ENCODE measurements at regions not wholly inside any gene's neighbourhood (a gene's known extent, or its start where the extent isn't known, plus 50 kb on each side); places are given as distances from the start of the nearest gene placed in this dataset.
"Not testable (repeated sequence)": the region's sequence is repeated elsewhere in the genome, so short reads cannot be mapped to it uniquely, and the experiment has no call there.

DNA sequence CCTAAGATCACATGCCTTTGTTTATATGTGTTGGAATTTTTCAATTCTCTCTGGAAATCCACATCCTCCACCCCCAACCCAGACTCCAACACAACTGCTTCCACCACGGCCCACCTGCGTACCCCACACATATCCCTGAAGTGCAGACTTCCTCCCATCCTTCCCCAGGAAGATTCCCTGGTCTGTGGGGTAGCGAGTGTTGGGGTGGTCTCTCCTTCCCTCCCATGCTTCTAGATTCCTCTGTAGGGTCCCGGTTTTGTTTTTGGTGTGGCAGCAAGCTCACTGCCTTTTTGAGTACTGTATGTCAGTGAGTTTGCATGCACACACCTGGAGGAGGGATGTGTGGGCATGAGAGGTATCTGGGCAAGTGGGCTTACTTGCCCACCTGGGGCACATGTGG lies 127.6 kb downstream of the MRPL14 start:
- H3K27ac ChIP-seq (ENCODE audit: low read length) = no peak overlapping the region
- Mint-ChIP-seq H3K27me3 (peaks cover 17 to 39% of the 10 kb centered on the region in 2 donors), H3K9me3 (no peaks in the 10 kb centered on the region), H3K27ac (peak overlapping the region in 1 of 2 donors; percentile 16), H3K4me1 (peaks cover 4 to 10% (median 9%) of the 10 kb centered on the region in 3 donors), H3K36me3 (no peaks in the 10 kb centered on the region), H3K4me3 (no peak overlapping the region)
- WGBS (ENCODE audit: insufficient coverage) = 80% methylated on average over 1 of the region's 4 CpGs
- ChIA-PET POLR2A (no interaction called here), CTCF (no interaction called here)
- H3K4me3 ChIP-seq (ENCODE audit: control insufficient read depth in 1 of 2, extremely low read depth in 1 of 2, low read length in 1 of 2) = no peak overlapping the region
- no peaks in the 10 kb centered on the region for H3K36me3 ChIP-seq (ENCODE audit: control insufficient read depth in 2 of 2, extremely low read depth in 1 of 2, insufficient read depth in 1 of 2, low read length in 1 of 2)
- H3K27me3 ChIP-seq (replicated peaks in 1 of 2; ENCODE audit: control insufficient read depth in 2 of 2, extremely low read depth in 1 of 2, insufficient read depth in 2 of 2, low read length in 1 of 2) = peaks cover 2 to 52% of the 10 kb centered on the region in 2 experiments
- no peaks in the 10 kb centered on the region for H3K9me3 ChIP-seq
- ATAC-seq (replicated peaks in 1 of 4) (no peak), DNase-seq (no peak)
- H3K4me1 ChIP-seq (ENCODE audit: control insufficient read depth in 1 of 2, extremely low read depth in 1 of 2, insufficient read depth in 2 of 2, low read length in 2 of 2) = peaks cover 0 to 28% of the 10 kb centered on the region in 2 experiments

DNA sequence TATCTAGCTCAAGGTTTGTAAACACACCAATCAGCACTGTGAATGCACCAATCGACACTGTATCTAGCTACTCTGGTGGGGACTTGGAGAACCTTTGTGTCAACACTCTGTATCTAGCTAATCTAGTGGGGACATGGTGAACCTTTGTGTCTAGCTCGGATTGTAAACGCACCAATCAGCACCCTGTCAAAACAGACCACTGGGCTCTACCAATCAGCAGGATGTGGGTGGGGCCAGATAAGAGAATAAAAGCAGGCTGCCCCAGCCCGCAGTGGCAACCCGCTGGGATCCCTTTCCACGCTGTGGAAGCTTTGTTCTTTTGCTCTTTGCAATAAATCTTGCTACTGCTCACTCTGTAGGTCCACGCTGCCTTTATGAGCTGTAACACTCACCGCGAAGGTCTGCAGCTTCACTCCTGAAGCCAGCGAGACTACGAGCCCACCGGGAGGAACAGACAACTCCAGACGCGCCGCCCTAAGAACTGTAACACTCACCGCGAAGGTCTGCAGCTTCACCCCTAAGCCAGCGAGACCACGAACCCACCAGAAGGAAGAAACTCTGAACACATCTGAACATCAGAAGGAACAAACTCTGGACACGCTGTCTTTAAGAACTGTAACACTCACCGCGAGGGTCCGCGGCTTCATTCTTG lies 128.5 kb downstream of the MRPL14 start:
- H3K36me3 ChIP-seq (ENCODE audit: control insufficient read depth in 2 of 2, extremely low read depth in 1 of 2, insufficient read depth in 1 of 2, low read length in 1 of 2); H3K4me3 Mint-ChIP-seq; H3K36me3 Mint-ChIP-seq; H3K9me3 ChIP-seq; H3K9me3 Mint-ChIP-seq; H3K4me3 ChIP-seq (ENCODE audit: control insufficient read depth in 1 of 2, extremely low read depth in 1 of 2, low read length in 1 of 2); DNase-seq; CTCF ChIA-PET; ATAC-seq (replicated peaks in 1 of 4); H3K27ac ChIP-seq (ENCODE audit: low read length); H3K27ac Mint-ChIP-seq; POLR2A ChIA-PET; H3K4me1 Mint-ChIP-seq: not testable (repeated sequence)
- Histone ChIP-seq H3K27me3 (replicated peaks in 1 of 2; ENCODE audit: control insufficient read depth in 2 of 2, extremely low read depth in 1 of 2, insufficient read depth in 2 of 2, low read length in 1 of 2) (peaks cover 2 to 45% of the 10 kb centered on the region in 2 experiments), H3K4me1 (ENCODE audit: control insufficient read depth in 1 of 2, extremely low read depth in 1 of 2, insufficient read depth in 2 of 2, low read length in 2 of 2) (peaks cover 0 to 28% of the 10 kb centered on the region in 2 experiments)
- WGBS (ENCODE audit: insufficient coverage) = 62% methylated on average over 18 of the region's 24 CpGs
- H3K27me3 Mint-ChIP-seq = peaks cover 13 to 30% of the 10 kb centered on the region in 2 donors

DNA sequence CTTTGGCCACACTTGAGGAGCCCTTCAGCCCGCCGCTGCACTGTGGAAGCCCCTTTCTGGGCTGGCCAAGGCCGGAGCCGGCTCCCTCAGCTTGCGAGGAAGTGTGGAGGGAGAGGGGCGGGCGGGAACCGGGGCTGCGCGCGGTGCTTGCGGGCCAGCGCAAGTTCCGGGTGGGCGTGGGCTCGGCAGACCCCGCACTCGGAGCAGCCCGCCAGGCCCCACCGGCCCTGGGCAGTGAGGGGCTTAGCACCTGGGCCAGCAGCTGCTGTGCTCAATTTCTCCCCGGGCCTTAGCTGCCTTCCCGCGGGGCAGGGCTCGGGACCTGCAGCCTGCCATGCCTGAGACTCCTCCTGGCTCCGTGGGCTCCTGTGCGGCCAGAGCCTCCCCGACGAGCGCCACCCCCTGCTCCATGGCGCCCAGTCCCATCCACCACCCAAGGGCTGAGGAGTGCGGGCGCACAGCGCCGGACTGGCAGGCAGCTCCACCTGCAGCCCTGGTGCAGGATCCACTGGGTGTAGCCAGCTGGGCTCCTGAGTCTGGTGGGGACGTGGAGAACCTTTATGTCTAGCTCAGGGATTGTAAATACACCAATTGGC lies 129.2 kb downstream of the MRPL14 start:
- H3K36me3 Mint-ChIP-seq; H3K4me1 Mint-ChIP-seq; H3K27ac ChIP-seq (ENCODE audit: low read length); H3K36me3 ChIP-seq (ENCODE audit: control insufficient read depth in 2 of 2, extremely low read depth in 1 of 2, insufficient read depth in 1 of 2, low read length in 1 of 2); H3K4me3 ChIP-seq (ENCODE audit: control insufficient read depth in 1 of 2, extremely low read depth in 1 of 2, low read length in 1 of 2); H3K4me3 Mint-ChIP-seq; H3K9me3 ChIP-seq; H3K9me3 Mint-ChIP-seq; POLR2A ChIA-PET; DNase-seq; ATAC-seq (replicated peaks in 1 of 4); H3K27ac Mint-ChIP-seq; CTCF ChIA-PET: not testable (repeated sequence)
- peaks cover 0 to 21% of the 10 kb centered on the region in 2 experiments for H3K4me1 ChIP-seq (ENCODE audit: control insufficient read depth in 1 of 2, extremely low read depth in 1 of 2, insufficient read depth in 2 of 2, low read length in 2 of 2)
- H3K27me3 Mint-ChIP-seq = peaks cover 12 to 23% of the 10 kb centered on the region in 2 donors
- H3K27me3 ChIP-seq (replicated peaks in 1 of 2; ENCODE audit: control insufficient read depth in 2 of 2, extremely low read depth in 1 of 2, insufficient read depth in 2 of 2, low read length in 1 of 2) = peaks cover 0 to 38% of the 10 kb centered on the region in 2 experiments
- 90% methylated on average over 27 of the region's 35 CpGs for WGBS (ENCODE audit: insufficient coverage)

GRCh38 chr6:43997345-43997677 lies 129.9 kb downstream of the MRPL14 start:
- Histone ChIP-seq H3K4me1 (ENCODE audit: control insufficient read depth in 1 of 2, extremely low read depth in 1 of 2, insufficient read depth in 2 of 2, low read length in 2 of 2) (peaks cover 0 to 14% of the 10 kb centered on the region in 2 experiments), H3K9me3 (no peaks in the 10 kb centered on the region), H3K4me3 (ENCODE audit: control insufficient read depth in 1 of 2, extremely low read depth in 1 of 2, low read length in 1 of 2) (no peak overlapping the region), H3K27me3 (replicated peaks in 1 of 2; ENCODE audit: control insufficient read depth in 2 of 2, extremely low read depth in 1 of 2, insufficient read depth in 2 of 2, low read length in 1 of 2) (peaks cover 0 to 31% of the 10 kb centered on the region in 2 experiments), H3K27ac (ENCODE audit: low read length) (no peak overlapping the region), H3K36me3 (ENCODE audit: control insufficient read depth in 2 of 2, extremely low read depth in 1 of 2, insufficient read depth in 1 of 2, low read length in 1 of 2) (no peaks in the 10 kb centered on the region)
- Mint-ChIP-seq H3K36me3 (no peaks in the 10 kb centered on the region), H3K4me3 (no peak overlapping the region), H3K27ac (no peak overlapping the region), H3K27me3 (peaks cover 12 to 19% of the 10 kb centered on the region in 2 donors), H3K9me3 (no peaks in the 10 kb centered on the region), H3K4me1 (peaks cover 2 to 10% (median 4%) of the 10 kb centered on the region in 3 donors)
- DNase-seq (no peak), ATAC-seq (replicated peaks in 1 of 4) (no peak)
- ChIA-PET POLR2A (no interaction called here), CTCF (no interaction called here)
- 50% methylated on average over 1 of the region's 1 CpG for WGBS (ENCODE audit: insufficient coverage)

- Mint-ChIP-seq H3K4me3 (no peak overlapping the region), H3K4me1 (peaks cover 2 to 10% (median 4%) of the 10 kb centered on the region in 3 donors), H3K9me3 (no peaks in the 10 kb centered on the region), H3K27me3 (peaks cover 12 to 19% of the 10 kb centered on the region in 2 donors), H3K27ac (no peak overlapping the region), H3K36me3 (no peaks in the 10 kb centered on the region)
- DNase-seq = no peak
- Histone ChIP-seq H3K36me3 (ENCODE audit: control insufficient read depth in 2 of 2, extremely low read depth in 1 of 2, insufficient read depth in 1 of 2, low read length in 1 of 2) (no peaks in the 10 kb centered on the region), H3K4me1 (ENCODE audit: control insufficient read depth in 1 of 2, extremely low read depth in 1 of 2, insufficient read depth in 2 of 2, low read length in 2 of 2) (peaks cover 0 to 10% of the 10 kb centered on the region in 2 experiments), H3K27me3 (replicated peaks in 1 of 2; ENCODE audit: control insufficient read depth in 2 of 2, extremely low read depth in 1 of 2, insufficient read depth in 2 of 2, low read length in 1 of 2) (peaks cover 0 to 25% of the 10 kb centered on the region in 2 experiments), H3K9me3 (no peaks in the 10 kb centered on the region), H3K27ac (ENCODE audit: low read length) (no peak overlapping the region), H3K4me3 (ENCODE audit: control insufficient read depth in 1 of 2, extremely low read depth in 1 of 2, low read length in 1 of 2) (no peak overlapping the region)
- POLR2A ChIA-PET = no interaction called here
- ATAC-seq (replicated peaks in 1 of 4) = no peak
- WGBS (ENCODE audit: insufficient coverage) = 93% methylated on average over 6 of the region's 8 CpGs
- CTCF ChIA-PET = no interaction called here
Observed at GRCh38 chr6:43996618-43997344, 130.5 kb downstream of the MRPL14 start.

DNA sequence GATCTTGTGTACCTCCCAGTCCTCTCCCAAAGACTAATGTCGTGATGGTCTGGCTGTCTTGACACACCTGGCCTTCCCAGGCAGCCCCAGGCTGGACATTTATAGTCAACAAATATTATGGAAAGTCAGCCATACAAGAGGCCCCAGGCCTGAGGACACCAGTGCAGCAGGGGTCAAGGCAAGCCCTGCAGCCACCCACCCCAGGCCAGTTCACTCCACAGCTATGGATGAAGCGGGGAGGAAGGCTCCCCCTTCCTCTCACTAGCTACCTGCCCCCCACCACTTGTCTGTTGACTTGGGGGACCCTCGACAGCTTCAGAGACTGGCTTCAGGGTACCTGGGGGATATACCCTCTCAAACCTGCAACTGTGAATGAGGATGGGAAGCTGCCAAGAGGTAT lies 132.1 kb downstream of the MRPL14 start:
- Mint-ChIP-seq H3K9me3 (no peaks in the 10 kb centered on the region), H3K27ac (no peak overlapping the region), H3K4me3 (no peak overlapping the region), H3K27me3 (peaks cover 0 to 10% of the 10 kb centered on the region in 2 donors), H3K4me1 (peaks cover 0 to 1% (median 0%) of the 10 kb centered on the region in 3 donors), H3K36me3 (no peaks in the 10 kb centered on the region)
- Histone ChIP-seq H3K27me3 (replicated peaks in 1 of 2; ENCODE audit: control insufficient read depth in 2 of 2, extremely low read depth in 1 of 2, insufficient read depth in 2 of 2, low read length in 1 of 2) (peaks cover 0 to 12% of the 10 kb centered on the region in 2 experiments), H3K4me1 (ENCODE audit: control insufficient read depth in 1 of 2, extremely low read depth in 1 of 2, insufficient read depth in 2 of 2, low read length in 2 of 2) (peaks cover 0 to under 1% of the 10 kb centered on the region in 2 experiments), H3K9me3 (no peaks in the 10 kb centered on the region), H3K27ac (ENCODE audit: low read length) (no peak overlapping the region), H3K36me3 (ENCODE audit: control insufficient read depth in 2 of 2, extremely low read depth in 1 of 2, insufficient read depth in 1 of 2, low read length in 1 of 2) (no peaks in the 10 kb centered on the region), H3K4me3 (ENCODE audit: control insufficient read depth in 1 of 2, extremely low read depth in 1 of 2, low read length in 1 of 2) (no peak overlapping the region)
- CTCF ChIA-PET = interaction anchor here in 1 of 2 donors (0.9 kb wide), 1 partner anchor 94 kb away, joined by 3 read pairs; no protein-coding TSS in a partner anchor
- WGBS (ENCODE audit: insufficient coverage) = 100% methylated on average over 1 of the region's 3 CpGs
- DNase-seq = no peak
- no peak for ATAC-seq (replicated peaks in 1 of 4)
- POLR2A ChIA-PET = no interaction called here
